Caco-2 (cell line): ENCODE measurements at regions not wholly inside any gene's neighbourhood (a gene's known extent, or its start where the extent isn't known, plus 50 kb on each side); places are given as distances from the start of the nearest gene placed in this dataset.
"Not testable (repeated sequence)": the region's sequence is repeated elsewhere in the genome, so short reads cannot be mapped to it uniquely, and the experiment has no call there.

ENCODE experiments used
- BruUV-seq: library from RNA; stranded (reverse); fragments of 400-500 nt; replicated peaks from 2 replicates; lab custom pipeline; 2021; lab: Mats Ljungman, UMichigan
- CTCF ChIA-PET: fragments of 300-600 bp; sonication (Branson Sonifier 250); formaldehyde crosslinking; loops from one replicate; lab custom pipeline; 2022; ENCODE audit warnings: antibody characterized with exemption; lab: Charles Lee
- POLR2A ChIA-PET: fragments of 300-600 bp; sonication (Branson Sonifier 250); formaldehyde crosslinking; loops from one replicate; lab custom pipeline; 2022; ENCODE audit warnings: antibody characterized with exemption; lab: Charles Lee
- DNase-seq, 2 experiments: peaks; one replicate each; pipeline versions ENCODE4 v3.0.0 to v3.0.0-alpha.2; 2020 to 2022
- H3K27me3 ChIP-seq: replicated peaks from 2 replicates; pipeline ENCODE4 v1.6.0; 2011; ENCODE audit warnings: low read length; ENCODE audit not compliant: control insufficient read depth, insufficient read depth
- H3K36me3 ChIP-seq: 2 replicates; pipeline ENCODE4 v1.5.1; 2011; ENCODE audit warnings: low read length; ENCODE audit not compliant: control insufficient read depth, insufficient read depth
- H3K4me1 ChIP-seq: fragments of 250-450 bp; sonication (Bioruptor Pico); 2 replicates; pipeline ENCODE4 v1.5.1; 2020; ENCODE audit warnings: mild to moderate bottlenecking
- H3K4me3 ChIP-seq: 2 replicates; pipeline ENCODE4 v1.5.1; 2011; ENCODE audit warnings: low read depth, mild to moderate bottlenecking, control low read depth, low read length
- H3K9me3 ChIP-seq: fragments of 250-450 bp; sonication (Bioruptor Pico); 2 replicates; pipeline ENCODE4 v1.5.1; 2020; ENCODE audit warnings: mild to moderate bottlenecking, moderate library complexity
- H3K27ac Mint-ChIP-seq: one replicate; pipeline ENCODE4 v1.8.0; 2022; ENCODE audit warnings: mixed read lengths; ENCODE audit not compliant: unreplicated experiment
- H3K27me3 Mint-ChIP-seq: one replicate; pipeline ENCODE4 v1.8.0; 2022; ENCODE audit warnings: mixed read lengths; ENCODE audit not compliant: insufficient read depth, unreplicated experiment
- H3K36me3 Mint-ChIP-seq: one replicate; pipeline ENCODE4 v1.8.0; 2022; ENCODE audit warnings: mild to moderate bottlenecking, mixed read lengths; ENCODE audit not compliant: insufficient read depth, unreplicated experiment
- H3K4me1 Mint-ChIP-seq: one replicate; pipeline ENCODE4 v1.8.0; 2022; ENCODE audit warnings: low read depth, mixed read lengths; ENCODE audit not compliant: unreplicated experiment
- H3K4me3 Mint-ChIP-seq: one replicate; pipeline ENCODE4 v1.8.0; 2022; ENCODE audit warnings: mild to moderate bottlenecking, moderate library complexity, mixed read lengths; ENCODE audit not compliant: unreplicated experiment
- H3K9me3 Mint-ChIP-seq: one replicate; pipeline ENCODE4 v1.8.0; 2022; ENCODE audit warnings: mixed read lengths; ENCODE audit not compliant: unreplicated experiment
- CTCF ChIP-seq, 2 experiments: fragments of 200-600 bp in 1 of 2; IDR thresholded peaks; 1 replicate in 1 of 2; 2 replicates in 1 of 2; pipeline versions ENCODE4 v1.5.1 to v1.8.0; 2011 to 2022; ENCODE audit warnings: antibody characterized with exemption in 1 of 2, control low read depth in 1 of 2, inconsistent platforms in 1 of 2, low read depth in 1 of 2, low read length in 1 of 2, mild to moderate bottlenecking in 1 of 2, moderate library complexity in 1 of 2; ENCODE audit not compliant: insufficient read depth in 1 of 2, severe bottlenecking in 1 of 2, unreplicated experiment in 1 of 2
- intact Hi-C: fragments of 100-400 bp; cut with micrococcal nuclease; formaldehyde crosslinking; loops from one replicate; pipeline ENCODE4 v1.10.0; 2022; ENCODE audit not compliant: unreplicated experiment

- Histone ChIP-seq H3K9me3 (no peaks in the 10 kb centered on the region), H3K4me1 (peaks cover 10% of the 10 kb centered on the region), H3K36me3 (no peaks in the 10 kb centered on the region), H3K4me3 (no peak overlapping the region), H3K27me3 (no peaks in the 10 kb centered on the region)
- Mint-ChIP-seq H3K4me3 (no peak overlapping the region), H3K4me1 (no peaks in the 10 kb centered on the region), H3K27me3 (no peaks in the 10 kb centered on the region), H3K27ac (no peak overlapping the region), H3K36me3 (no peaks in the 10 kb centered on the region), H3K9me3 (no peaks in the 10 kb centered on the region)
- CTCF ChIA-PET = no interaction called here
- no peak for TF ChIP-seq CTCF (IDR thresholded peaks at IDR 0.05; ENCODE audit: insufficient read depth in 1 of 2, low read depth in 1 of 2, low read length in 1 of 2, severe bottlenecking in 1 of 2, unreplicated experiment in 1 of 2)
- POLR2A ChIA-PET = no interaction called here
- no peak for DNase-seq
- intact Hi-C loops = no loop called here
- BruUV-seq = no TSS peak
Measured at GRCh38 chr2:16053437-16054257, 113.3 kb downstream of the MYCN start.

GRCh38 chr2:16052571-16053052, 112.3 kb downstream of the MYCN start:
- H3K4me1 Mint-ChIP-seq, DNase-seq, H3K9me3 Mint-ChIP-seq, H3K4me3 ChIP-seq, H3K27me3 ChIP-seq, BruUV-seq, intact Hi-C loops, H3K4me3 Mint-ChIP-seq, H3K36me3 Mint-ChIP-seq, CTCF ChIA-PET, H3K9me3 ChIP-seq, POLR2A ChIA-PET, H3K27ac Mint-ChIP-seq, H3K27me3 Mint-ChIP-seq, H3K36me3 ChIP-seq: not testable (repeated sequence)
- peaks cover 10% of the 10 kb centered on the region for H3K4me1 ChIP-seq

- no peak overlapping the region for H3K4me3 Mint-ChIP-seq
- no peaks in the 10 kb centered on the region for H3K27me3 ChIP-seq
- intact Hi-C loops = no loop called here
- ChIA-PET CTCF (no interaction called here), POLR2A (no interaction called here)
- no peak for TF ChIP-seq CTCF (IDR thresholded peaks at IDR 0.05; ENCODE audit: insufficient read depth in 1 of 2, low read depth in 1 of 2, low read length in 1 of 2, severe bottlenecking in 1 of 2, unreplicated experiment in 1 of 2)
- no peak overlapping the region for H3K4me3 ChIP-seq
- H3K27me3 Mint-ChIP-seq = no peaks in the 10 kb centered on the region
- H3K36me3 Mint-ChIP-seq = no peaks in the 10 kb centered on the region
- peaks cover 10% of the 10 kb centered on the region for H3K4me1 ChIP-seq
- no peak for DNase-seq
- BruUV-seq = no TSS peak
- H3K4me1 Mint-ChIP-seq = no peaks in the 10 kb centered on the region
- H3K27ac Mint-ChIP-seq = no peak overlapping the region
- no peaks in the 10 kb centered on the region for H3K9me3 ChIP-seq
- no peaks in the 10 kb centered on the region for H3K36me3 ChIP-seq
- H3K9me3 Mint-ChIP-seq = no peaks in the 10 kb centered on the region
Measured at GRCh38 chr2:16051841-16052564, 111.7 kb downstream of the MYCN start.
